IPS-20b (cell line): ENCODE measurements at regions not wholly inside any gene's neighbourhood (a gene's known extent, or its start where the extent isn't known, plus 50 kb on each side); places are given as distances from the start of the nearest gene placed in this dataset.

Experiments used
- H3K27ac ChIP-seq: one replicate; pipeline ENCODE4 v1.5.1; 2013; ENCODE audit warnings: low read length
- H3K27me3 ChIP-seq: 2 replicates; pipeline ENCODE4 v1.6.1; 2013; ENCODE audit warnings: mild to moderate bottlenecking, low read length, inconsistent platforms; ENCODE audit not compliant: insufficient read depth
- H3K36me3 ChIP-seq: 2 replicates; pipeline ENCODE4 v1.6.1; 2013; ENCODE audit warnings: low read depth, mild to moderate bottlenecking, inconsistent platforms, low read length, moderate library complexity; ENCODE audit not compliant: insufficient read depth
- H3K4me1 ChIP-seq: 2 replicates; pipeline ENCODE4 v1.6.1; 2013; ENCODE audit warnings: mild to moderate bottlenecking, control low read depth, inconsistent platforms, low read length, moderate library complexity; ENCODE audit not compliant: insufficient read depth
- H3K4me3 ChIP-seq: 2 replicates; pipeline ENCODE4 v1.5.1; 2013; ENCODE audit warnings: mild to moderate bottlenecking, low read length, inconsistent platforms
- H3K9ac ChIP-seq: 2 replicates; pipeline ENCODE4 v1.6.1; 2013; ENCODE audit warnings: low read depth, mild to moderate bottlenecking, inconsistent platforms, low read length, moderate library complexity
- H3K9me3 ChIP-seq: 2 replicates; pipeline ENCODE4 v1.6.1; 2013; ENCODE audit warnings: mild to moderate bottlenecking, low read depth, low read length, inconsistent platforms; ENCODE audit not compliant: insufficient read depth

DNA sequence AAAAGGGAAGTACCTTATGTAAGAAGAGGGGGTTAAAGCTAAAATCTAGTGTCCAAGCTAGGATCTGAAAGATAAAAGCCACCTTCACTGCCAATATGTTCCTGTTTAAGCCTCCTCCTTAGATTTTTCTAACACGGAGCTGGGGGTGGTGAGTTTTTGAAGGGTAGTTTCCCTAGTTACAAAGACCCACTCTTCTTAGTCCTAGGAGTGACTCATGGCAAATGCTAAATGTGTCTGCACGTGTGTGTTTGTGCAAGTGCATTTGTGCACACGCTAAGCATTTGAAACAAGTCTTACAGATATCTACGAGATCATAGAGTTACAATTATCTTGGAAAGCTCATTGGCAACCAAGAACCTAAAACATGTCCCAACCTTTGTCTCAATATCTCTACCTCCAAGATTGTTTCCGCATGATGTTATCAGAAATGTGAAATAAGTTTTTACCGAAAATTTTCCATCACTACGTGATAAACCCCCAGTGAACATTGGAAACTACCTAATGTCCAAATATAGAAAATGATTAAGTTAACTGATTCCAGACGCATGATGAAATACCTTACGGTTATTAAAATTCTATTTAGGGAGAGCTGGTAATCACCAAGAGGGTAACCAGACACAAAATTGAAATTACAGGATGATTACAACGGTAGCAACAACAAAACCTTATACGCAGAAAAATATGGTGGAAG, 78.0 kb upstream of the HRH2 start:
- no peak overlapping the region for H3K9ac ChIP-seq
- H3K4me3 ChIP-seq = no peak overlapping the region
- peaks cover 3% of the 10 kb centered on the region for H3K9me3 ChIP-seq
- no peaks in the 10 kb centered on the region for H3K27me3 ChIP-seq
- H3K4me1 ChIP-seq = no peaks in the 10 kb centered on the region
- no peak overlapping the region for H3K27ac ChIP-seq
- no peaks in the 10 kb centered on the region for H3K36me3 ChIP-seq

DNA sequence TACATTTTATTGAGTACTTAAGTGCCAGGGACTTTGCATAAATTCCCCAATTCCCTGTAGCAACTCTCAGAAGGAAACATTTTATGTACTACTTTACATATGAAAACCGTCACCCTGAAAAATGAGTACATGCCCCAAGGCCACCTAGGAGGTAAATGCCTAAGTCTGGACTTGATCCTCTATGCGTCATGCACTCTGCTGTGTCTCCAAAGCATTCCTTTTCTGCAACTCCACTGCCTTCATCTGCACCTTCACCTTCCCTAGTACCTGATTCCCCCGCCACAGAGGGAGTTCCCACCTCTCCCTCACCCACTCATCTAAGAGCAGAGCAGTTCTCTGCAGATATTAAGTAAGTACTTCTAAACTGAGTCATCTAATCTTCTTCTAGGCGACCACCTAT, 75.2 kb upstream of the HRH2 start:
- Histone ChIP-seq H3K9me3 (peaks cover 9% of the 10 kb centered on the region), H3K4me3 (no peak overlapping the region), H3K4me1 (0 out of 2 replicates have a peak, but pooled peaks cover 2% of the 10 kb centered on the region), H3K36me3 (no peaks in the 10 kb centered on the region), H3K9ac (no peak overlapping the region), H3K27me3 (no peaks in the 10 kb centered on the region), H3K27ac (no peak overlapping the region)

- Histone ChIP-seq H3K27me3 (no peaks in the 10 kb centered on the region), H3K4me3 (no peak overlapping the region), H3K4me1 (peaks cover 10% of the 10 kb centered on the region), H3K9ac (no peak overlapping the region), H3K27ac (no peak overlapping the region), H3K9me3 (peaks cover 9% of the 10 kb centered on the region), H3K36me3 (no peaks in the 10 kb centered on the region)
Measured at GRCh38 chr5:175585567-175585966, 72.3 kb upstream of the HRH2 start.

- Histone ChIP-seq H3K9me3 (0 out of 2 replicates have a peak, but pooled peaks cover 6% of the 10 kb centered on the region), H3K4me3 (no peak overlapping the region), H3K36me3 (no peaks in the 10 kb centered on the region), H3K27ac (no peak overlapping the region), H3K9ac (no peak overlapping the region), H3K27me3 (no peaks in the 10 kb centered on the region), H3K4me1 (peaks cover 16% of the 10 kb centered on the region)
Measured at GRCh38 chr5:175588709-175589429, 69.0 kb upstream of the HRH2 start.

GRCh38 chr5:175589714-175590113, 68.2 kb upstream of the HRH2 start:
- Histone ChIP-seq H3K27ac (no peak overlapping the region), H3K4me3 (no peak overlapping the region), H3K27me3 (no peaks in the 10 kb centered on the region)

DNA sequence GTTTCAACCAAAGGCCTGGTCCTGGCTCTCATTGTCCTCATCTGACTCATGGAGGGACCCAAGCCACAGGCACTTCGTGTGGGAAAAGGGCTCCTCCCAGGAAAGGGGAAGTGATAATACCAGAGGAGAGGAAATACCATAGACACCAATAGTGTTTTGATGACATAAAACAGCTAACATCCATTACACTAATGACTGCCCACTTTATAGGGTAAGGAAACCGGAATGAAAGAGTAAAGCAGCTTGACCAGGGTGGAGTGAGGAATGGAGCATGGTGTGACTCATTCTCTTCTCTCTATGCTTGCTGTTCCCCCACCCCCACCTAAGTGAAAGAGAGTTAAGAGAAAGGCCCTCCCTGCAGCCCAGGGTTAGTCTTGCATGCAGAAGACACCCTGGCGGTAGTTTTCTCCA, 67.4 kb upstream of the HRH2 start:
- Histone ChIP-seq H3K27me3 (no peaks in the 10 kb centered on the region), H3K4me3 (no peak overlapping the region), H3K36me3 (no peaks in the 10 kb centered on the region), H3K4me1 (peaks cover 16% of the 10 kb centered on the region), H3K9ac (no peak overlapping the region), H3K27ac (no peak overlapping the region), H3K9me3 (0 out of 2 replicates have a peak, but pooled peaks cover 6% of the 10 kb centered on the region)

More at GRCh38 chr5:175589714-175590113, 68.2 kb upstream of the HRH2 start:
- Histone ChIP-seq H3K4me1 (peaks cover 16% of the 10 kb centered on the region), H3K36me3 (no peaks in the 10 kb centered on the region), H3K9ac (no peak overlapping the region), H3K9me3 (0 out of 2 replicates have a peak, but pooled peaks cover 6% of the 10 kb centered on the region)

DNA sequence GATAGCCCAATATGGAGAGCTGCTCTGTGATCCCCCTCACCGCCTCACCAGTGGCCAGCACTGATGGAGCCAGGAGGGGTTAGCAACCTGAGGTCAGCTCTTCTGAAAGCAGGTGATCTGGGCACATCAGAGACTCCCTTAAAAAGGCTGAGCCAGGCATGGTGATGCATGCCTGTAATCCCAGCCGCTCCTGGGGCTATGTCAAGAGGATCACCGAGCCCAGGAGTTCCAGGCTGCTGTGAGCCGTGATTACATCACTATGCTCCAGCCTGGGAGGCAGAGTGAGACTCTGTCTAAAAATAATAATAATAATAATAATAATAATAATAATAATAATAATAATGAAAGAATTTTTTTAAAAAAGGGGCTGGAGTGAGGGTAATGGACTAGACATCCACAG, 66.6 kb upstream of the HRH2 start:
- Histone ChIP-seq H3K9ac (no peak overlapping the region), H3K4me1 (peaks cover 17% of the 10 kb centered on the region), H3K9me3 (no peaks in the 10 kb centered on the region), H3K4me3 (no peak overlapping the region), H3K27ac (no peak overlapping the region), H3K27me3 (no peaks in the 10 kb centered on the region), H3K36me3 (no peaks in the 10 kb centered on the region)

- H3K27ac ChIP-seq = no peak overlapping the region
- H3K36me3 ChIP-seq = no peaks in the 10 kb centered on the region
- H3K9me3 ChIP-seq = no peaks in the 10 kb centered on the region
- no peaks in the 10 kb centered on the region for H3K27me3 ChIP-seq
- peaks cover 13% of the 10 kb centered on the region for H3K4me1 ChIP-seq
- no peak overlapping the region for H3K9ac ChIP-seq
- H3K4me3 ChIP-seq = no peak overlapping the region
Measured at GRCh38 chr5:175593794-175594193, 64.1 kb upstream of the HRH2 start.

DNA sequence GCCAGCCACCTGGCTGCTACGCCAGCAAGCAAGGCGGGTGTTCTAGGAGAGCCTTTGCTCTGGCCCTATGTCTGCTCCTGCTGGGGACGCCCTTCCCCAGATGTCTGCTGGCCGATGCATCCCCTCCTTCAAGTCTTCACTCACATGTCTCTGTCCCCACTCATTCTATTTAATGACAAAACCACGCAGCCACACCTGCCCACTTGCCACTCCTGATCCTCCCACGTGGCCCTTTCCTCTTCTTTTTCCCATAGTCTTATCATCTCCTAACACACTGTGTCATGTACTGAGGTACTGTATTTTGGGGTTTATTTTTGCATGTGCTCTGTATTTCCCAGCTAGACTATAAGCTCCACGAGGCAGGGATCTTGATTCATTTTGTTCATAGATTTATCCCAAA, 62.0 kb upstream of the HRH2 start:
- Histone ChIP-seq H3K9ac (no peak overlapping the region), H3K36me3 (no peaks in the 10 kb centered on the region), H3K4me3 (no peak overlapping the region), H3K27me3 (no peaks in the 10 kb centered on the region), H3K4me1 (peaks cover 5% of the 10 kb centered on the region), H3K27ac (no peak overlapping the region), H3K9me3 (no peaks in the 10 kb centered on the region)

- peaks cover 3% of the 10 kb centered on the region; the same call in 1 of the 2 replicates for H3K4me1 ChIP-seq
- no peaks in the 10 kb centered on the region for H3K36me3 ChIP-seq
- H3K27ac ChIP-seq = no peak overlapping the region
- no peaks in the 10 kb centered on the region for H3K9me3 ChIP-seq
- no peak overlapping the region for H3K4me3 ChIP-seq
- no peak overlapping the region for H3K9ac ChIP-seq
- H3K27me3 ChIP-seq = no peaks in the 10 kb centered on the region
Measured at GRCh38 chr5:175596761-175597189, 61.1 kb upstream of the HRH2 start.

- Histone ChIP-seq H3K4me1 (peaks cover 3% of the 10 kb centered on the region; the same call in 1 of the 2 replicates), H3K36me3 (no peaks in the 10 kb centered on the region), H3K9ac (no peak overlapping the region), H3K4me3 (no peak overlapping the region), H3K27me3 (no peaks in the 10 kb centered on the region), H3K9me3 (no peaks in the 10 kb centered on the region), H3K27ac (no peak overlapping the region)
Measured at GRCh38 chr5:175597718-175598117, 60.2 kb upstream of the HRH2 start.

DNA sequence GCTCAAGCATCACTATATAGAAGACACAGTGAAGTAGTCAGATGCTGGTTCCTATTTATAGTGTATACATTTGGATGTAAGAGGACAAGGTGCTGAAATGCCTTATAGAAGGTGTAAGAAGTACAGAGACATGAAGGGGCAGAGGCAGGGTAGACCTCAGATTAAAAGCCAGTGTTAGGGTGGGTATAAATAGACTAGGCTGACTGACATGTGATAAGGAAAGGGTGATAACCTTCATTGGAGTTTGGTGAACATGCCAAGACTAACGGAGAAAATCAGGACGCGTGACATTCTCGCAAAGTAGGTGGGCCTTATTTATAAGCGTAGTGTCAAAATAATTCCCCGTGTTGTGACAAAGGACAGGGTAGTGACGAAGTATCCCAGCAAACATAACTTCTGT, 59.1 kb upstream of the HRH2 start:
- Histone ChIP-seq H3K4me3 (no peak overlapping the region), H3K27ac (no peak overlapping the region), H3K9me3 (no peaks in the 10 kb centered on the region), H3K9ac (no peak overlapping the region), H3K4me1 (peaks cover 12% of the 10 kb centered on the region; the same call in 1 of the 2 replicates), H3K27me3 (no peaks in the 10 kb centered on the region), H3K36me3 (no peaks in the 10 kb centered on the region)
